Gastrocnemius medialis (tissue), 4 donors: ENCODE measurements at regions not wholly inside any gene's neighbourhood (a gene's known extent, or its start where the extent isn't known, plus 50 kb on each side); places are given as distances from the start of the nearest gene placed in this dataset.

Experiments
- CTCF ChIP-seq, 5 experiments: fragments of 450-650 bp in 3 of 5; fragments of 200-600 bp in 2 of 5; sonication (generic) in 2 of 5; IDR thresholded peaks in 4 of 5; conservative IDR thresholded peaks in 1 of 5; 1 replicate in 4 of 5; 2 replicates in 1 of 5; pipeline ENCODE4 v1.5.1; 2016 to 2019; ENCODE audit warnings: antibody characterized with exemption in 5 of 5, mild to moderate bottlenecking in 3 of 5, moderate library complexity in 3 of 5
- POLR2A ChIP-seq, 2 donors: fragments of 450-650 bp; IDR thresholded peaks; one replicate each; pipeline ENCODE4 v1.6.1; 2017; ENCODE audit warnings: antibody characterized with exemption in 2 of 2, mild to moderate bottlenecking in 2 of 2, moderate library complexity in 2 of 2

DNA sequence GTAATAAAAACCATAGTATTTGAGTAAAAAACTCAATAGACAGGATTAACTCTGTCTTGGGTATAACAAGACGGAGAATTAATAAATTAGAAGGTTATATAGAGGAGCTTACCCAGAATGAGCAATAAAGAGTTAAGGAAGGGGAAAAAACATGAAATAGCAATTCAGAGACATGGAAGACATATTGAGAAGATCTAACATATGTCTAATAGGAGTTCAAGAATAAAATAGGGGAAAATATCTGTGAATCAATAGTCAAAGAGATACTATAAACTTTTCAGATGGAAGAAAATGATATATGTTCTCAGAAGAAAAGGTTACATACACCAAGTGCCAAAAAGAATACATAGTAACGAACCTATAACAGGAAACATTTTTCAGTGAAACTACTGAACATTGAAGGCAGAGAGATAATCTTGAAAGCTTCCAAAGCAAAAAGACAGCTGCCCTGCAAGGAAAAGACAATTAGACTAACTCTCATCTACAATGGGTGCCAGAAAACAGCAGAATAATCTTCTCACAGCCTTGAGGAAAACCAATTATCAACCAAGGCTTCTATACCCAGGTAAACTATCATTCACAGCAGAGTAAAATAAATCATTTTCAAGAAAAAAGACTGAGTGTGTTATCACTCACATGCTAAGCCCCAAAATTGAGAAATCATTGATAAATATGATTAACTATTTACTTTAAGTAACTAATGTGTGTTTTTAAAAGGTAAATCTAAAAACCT, 106.0 kb downstream of the ENC1 start:
- TF ChIP-seq POLR2A (IDR thresholded peaks at IDR 0.05) (no peak), CTCF (IDR thresholded peaks at IDR 0.05 in 4 of 5, conservative IDR thresholded peaks at IDR 0.05 in 1 of 5) (no peak)
